Keratinocyte (primary cell): ENCODE measurements at regions not wholly inside any gene's neighbourhood (a gene's known extent, or its start where the extent isn't known, plus 50 kb on each side); places are given as distances from the start of the nearest gene placed in this dataset.

Source experiments
- DNase-seq: peaks from one replicate; pipeline ENCODE4 v3.0.0-alpha.2; 2011; ENCODE audit warnings: low read depth, missing footprints, low spot score
- FAIRE-seq: peaks from 2 replicates; lab custom pipeline; 2011; peaks lifted over from hg19 to GRCh38; lab: Jason Lieb, UNC
- H2AFZ ChIP-seq: 2 replicates; pipeline ENCODE4 v1.6.0; 2012; ENCODE audit warnings: low read length, control low read depth, inconsistent platforms; ENCODE audit not compliant: control insufficient read depth
- H3K27ac ChIP-seq: 2 replicates; pipeline ENCODE4 v1.5.1; 2011; ENCODE audit warnings: low read length; ENCODE audit not compliant: control insufficient read depth, insufficient read depth
- H3K27me3 ChIP-seq: 3 replicates; pipeline ENCODE4 v1.6.0; 2011; ENCODE audit warnings: low read length; ENCODE audit not compliant: control insufficient read depth, insufficient read depth; ENCODE audit errors: extremely low read depth
- H3K36me3 ChIP-seq, 2 experiments: 2 replicates in 1 of 2; 3 replicates in 1 of 2; pipeline ENCODE4 v1.5.1; 2011; ENCODE audit warnings: low read length in 2 of 2, mild to moderate bottlenecking in 1 of 2; ENCODE audit not compliant: control insufficient read depth in 2 of 2, insufficient read depth in 2 of 2; ENCODE audit errors: extremely low read depth in 1 of 2
- H3K4me1 ChIP-seq: 3 replicates; pipeline ENCODE4 v1.5.1; 2011; ENCODE audit warnings: low read length; ENCODE audit not compliant: control insufficient read depth, insufficient read depth; ENCODE audit errors: extremely low read depth
- H3K4me2 ChIP-seq: 3 replicates; pipeline ENCODE4 v1.6.0; 2011; ENCODE audit warnings: low read depth, low read length; ENCODE audit not compliant: control insufficient read depth, insufficient read depth; ENCODE audit errors: extremely low read depth
- H3K4me3 ChIP-seq, 3 experiments: fragments of 200-600 bp in 1 of 3; sonication (generic) in 1 of 3; 2 replicates in 2 of 3; 3 replicates in 1 of 3; pipeline ENCODE4 v1.5.1; 2011 to 2016; ENCODE audit warnings: low read length in 3 of 3, mild to moderate bottlenecking in 3 of 3, control low read depth in 2 of 3, inconsistent platforms in 1 of 3, low read depth in 1 of 3, mixed read lengths in 1 of 3, mixed run types in 1 of 3, moderate library complexity in 1 of 3; ENCODE audit not compliant: control insufficient read depth in 2 of 3, insufficient read depth in 2 of 3; ENCODE audit errors: extremely low read depth in 1 of 3
- H3K79me2 ChIP-seq: 2 replicates; pipeline ENCODE4 v1.6.0; 2012; ENCODE audit warnings: low read length; ENCODE audit not compliant: control insufficient read depth, insufficient read depth
- H3K9ac ChIP-seq: 3 replicates; pipeline ENCODE4 v1.6.0; 2011; ENCODE audit warnings: low read length; ENCODE audit not compliant: control insufficient read depth, insufficient read depth; ENCODE audit errors: extremely low read depth
- H3K9me1 ChIP-seq: 3 replicates; pipeline ENCODE4 v1.6.0; 2011; ENCODE audit warnings: low read length; ENCODE audit not compliant: control insufficient read depth, insufficient read depth; ENCODE audit errors: extremely low read depth
- H3K9me3 ChIP-seq: 2 replicates; pipeline ENCODE4 v1.5.1; 2012; ENCODE audit warnings: low read depth, low read length; ENCODE audit not compliant: control insufficient read depth
- H4K20me1 ChIP-seq: 3 replicates; pipeline ENCODE4 v1.6.0; 2011; ENCODE audit warnings: low read length; ENCODE audit not compliant: control insufficient read depth, insufficient read depth; ENCODE audit errors: extremely low read depth
- EZH2 ChIP-seq: IDR thresholded peaks from one replicate; pipeline ENCODE4 v1.6.1; 2012; ENCODE audit warnings: inconsistent platforms, mild to moderate bottlenecking, low read length, moderate library complexity
- dilution Hi-C: fragments of 300-500 bp; cut with MboI; formaldehyde crosslinking; loops from one replicate; pipeline ENCODE4 v1.7.0; 2020; ENCODE audit warnings: low sequenced_read_pairs; ENCODE audit not compliant: extremely low pct_ligation_motif_present
- TF ChIP-seq, protein P1 (sequence below), 3 experiments: IDR thresholded peaks in 1 of 3; conservative IDR thresholded peaks in 1 of 3; optimal IDR thresholded peaks in 1 of 3; 2 replicates in 2 of 3; 3 replicates in 1 of 3; pipeline versions ENCODE3 to v1.5.1; 2011; ENCODE audit warnings: low read length in 3 of 3, mild to moderate bottlenecking in 3 of 3, moderate library complexity in 2 of 3, control low read depth in 1 of 3, inconsistent platforms in 1 of 3; ENCODE audit not compliant: insufficient read depth in 2 of 3; ENCODE audit errors: extremely low read depth in 1 of 3

GRCh38 chr3:182136008-182136910 is 424.5 kb downstream of the SOX2 start:
- Histone ChIP-seq H4K20me1 (no peaks in the 10 kb centered on the region), H3K79me2 (no peaks in the 10 kb centered on the region), H3K27me3 (no peaks in the 10 kb centered on the region), H3K9me1 (no peaks in the 10 kb centered on the region), H3K4me1 (no peaks in the 10 kb centered on the region), H3K9ac (no peak overlapping the region), H2AFZ (no peak overlapping the region), H3K4me2 (no peak overlapping the region), H3K36me3 (no peaks in the 10 kb centered on the region), H3K9me3 (no peaks in the 10 kb centered on the region), H3K27ac (no peak overlapping the region), H3K4me3 (no peak overlapping the region)
- FAIRE-seq, result no peak
- dilution Hi-C loops, result no loop called here
- TF ChIP-seq EZH2, result no peak
- TF ChIP-seq, protein P1, sequence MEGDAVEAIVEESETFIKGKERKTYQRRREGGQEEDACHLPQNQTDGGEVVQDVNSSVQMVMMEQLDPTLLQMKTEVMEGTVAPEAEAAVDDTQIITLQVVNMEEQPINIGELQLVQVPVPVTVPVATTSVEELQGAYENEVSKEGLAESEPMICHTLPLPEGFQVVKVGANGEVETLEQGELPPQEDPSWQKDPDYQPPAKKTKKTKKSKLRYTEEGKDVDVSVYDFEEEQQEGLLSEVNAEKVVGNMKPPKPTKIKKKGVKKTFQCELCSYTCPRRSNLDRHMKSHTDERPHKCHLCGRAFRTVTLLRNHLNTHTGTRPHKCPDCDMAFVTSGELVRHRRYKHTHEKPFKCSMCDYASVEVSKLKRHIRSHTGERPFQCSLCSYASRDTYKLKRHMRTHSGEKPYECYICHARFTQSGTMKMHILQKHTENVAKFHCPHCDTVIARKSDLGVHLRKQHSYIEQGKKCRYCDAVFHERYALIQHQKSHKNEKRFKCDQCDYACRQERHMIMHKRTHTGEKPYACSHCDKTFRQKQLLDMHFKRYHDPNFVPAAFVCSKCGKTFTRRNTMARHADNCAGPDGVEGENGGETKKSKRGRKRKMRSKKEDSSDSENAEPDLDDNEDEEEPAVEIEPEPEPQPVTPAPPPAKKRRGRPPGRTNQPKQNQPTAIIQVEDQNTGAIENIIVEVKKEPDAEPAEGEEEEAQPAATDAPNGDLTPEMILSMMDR (optimal IDR thresholded peaks at IDR 0.05 in 1 of 3, IDR thresholded peaks at IDR 0.05 in 1 of 3, conservative IDR thresholded peaks at IDR 0.05 in 1 of 3; ENCODE audit: extremely low read depth in 1 of 3, insufficient read depth in 2 of 3, low read length in 3 of 3), result no peak
- DNase-seq, result no peak

- dilution Hi-C loops, result no loop called here
- TF ChIP-seq EZH2, result no peak
- TF ChIP-seq, protein P1 (optimal IDR thresholded peaks at IDR 0.05 in 1 of 3, IDR thresholded peaks at IDR 0.05 in 1 of 3, conservative IDR thresholded peaks at IDR 0.05 in 1 of 3; ENCODE audit: extremely low read depth in 1 of 3, insufficient read depth in 2 of 3, low read length in 3 of 3), result no peak
- no peak overlapping the region for H3K4me2 ChIP-seq
- H3K27ac ChIP-seq, result no peak overlapping the region
- no peaks in the 10 kb centered on the region for H3K27me3 ChIP-seq
- no peaks in the 10 kb centered on the region for H3K36me3 ChIP-seq
- H3K9ac ChIP-seq, result no peak overlapping the region
- H3K9me1 ChIP-seq, result no peaks in the 10 kb centered on the region
- FAIRE-seq (no peak), DNase-seq (no peak)
- H3K4me1 ChIP-seq, result no peaks in the 10 kb centered on the region
- no peaks in the 10 kb centered on the region for H3K79me2 ChIP-seq
- no peak overlapping the region for H2AFZ ChIP-seq
- H3K4me3 ChIP-seq, result no peak overlapping the region
- no peaks in the 10 kb centered on the region for H4K20me1 ChIP-seq
- H3K9me3 ChIP-seq, result no peaks in the 10 kb centered on the region
Observed at GRCh38 chr3:182138393-182138792, 426.7 kb downstream of the SOX2 start.
